SK-N-SH (cell line): ENCODE measurements at regions not wholly inside any gene's neighbourhood (a gene's known extent, or its start where the extent isn't known, plus 50 kb on each side); places are given as distances from the start of the nearest gene placed in this dataset.

Experiments used
- CHD2 ChIP-seq: fragments of 150-350 bp; IDR thresholded peaks from 2 replicates; pipeline ENCODE4 v1.6.1; 2018; ENCODE audit warnings: low read length; ENCODE audit not compliant: partially characterized antibody
- CTCF ChIP-seq: fragments of 200-600 bp; sonication (generic); IDR thresholded peaks from 2 replicates; pipeline ENCODE4 v1.6.1; 2017; ENCODE audit warnings: antibody characterized with exemption, mild to moderate bottlenecking, moderate library complexity
- EZH2phosphoT487 ChIP-seq: fragments of 200-600 bp; sonication (generic); IDR thresholded peaks from 2 replicates; pipeline ENCODE4 v1.6.1; 2017; ENCODE audit warnings: low read depth, mixed run types, mild to moderate bottlenecking, antibody characterized with exemption, moderate library complexity, borderline replicate concordance
- JUND ChIP-seq: IDR thresholded peaks from 2 replicates; pipeline ENCODE4 v1.4.0; 2012
- MAX ChIP-seq: IDR thresholded peaks from 2 replicates; pipeline ENCODE4 v1.4.0; 2012; ENCODE audit warnings: low read depth
- NFIC ChIP-seq: IDR thresholded peaks from 2 replicates; pipeline ENCODE4 v1.4.0; 2012; ENCODE audit warnings: borderline replicate concordance
- POLR2AphosphoS5 ChIP-seq: IDR thresholded peaks from 2 replicates; pipeline ENCODE4 v1.6.1; 2012; ENCODE audit warnings: low read depth, low read length
- RAD21 ChIP-seq: IDR thresholded peaks from 2 replicates; pipeline ENCODE4 v1.6.1; 2012; ENCODE audit warnings: mild to moderate bottlenecking, low read length
- ZBTB33 ChIP-seq: IDR thresholded peaks from 2 replicates; pipeline ENCODE4 v1.4.0; 2012; ENCODE audit warnings: low read depth, borderline replicate concordance
- TF ChIP-seq, protein P1 (sequence below): fragments of 150-350 bp; IDR thresholded peaks from 2 replicates; pipeline ENCODE4 v1.6.1; 2017; ENCODE audit warnings: antibody characterized with exemption, low read length, low read depth, borderline replicate concordance
- TF ChIP-seq, protein P2 (sequence below): IDR thresholded peaks from 2 replicates; pipeline ENCODE4 v1.6.1; 2012; ENCODE audit warnings: mild to moderate bottlenecking, low read depth, low read length, moderate library complexity

DNA sequence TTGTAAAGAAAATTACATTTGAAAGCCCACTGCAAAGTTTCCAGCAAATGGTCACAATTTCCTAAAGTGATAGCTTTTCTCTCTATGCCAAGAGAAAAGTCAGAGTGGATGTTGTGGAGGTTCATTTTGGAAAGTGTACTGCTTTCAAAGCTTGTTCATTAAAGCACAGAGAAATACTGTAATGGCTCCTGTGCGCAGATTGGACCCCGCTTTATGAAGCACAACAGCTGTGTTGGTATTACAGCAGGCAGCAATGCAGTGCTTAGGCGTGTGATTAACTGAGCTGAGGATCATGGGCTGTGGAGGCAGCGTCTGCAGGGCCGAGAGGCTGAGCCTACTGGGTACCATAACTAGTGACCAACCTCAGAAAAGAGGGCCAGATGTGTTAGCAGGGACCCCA is 478.4 kb upstream of the CFAP20DC start:
- TF ChIP-seq CTCF (no peak), NFIC (no peak), MAX (no peak), CHD2 (no peak), JUND (no peak), POLR2AphosphoS5 (no peak), RAD21 (no peak), EZH2phosphoT487 (no peak), ZBTB33 (no peak)
- TF ChIP-seq, protein P1, sequence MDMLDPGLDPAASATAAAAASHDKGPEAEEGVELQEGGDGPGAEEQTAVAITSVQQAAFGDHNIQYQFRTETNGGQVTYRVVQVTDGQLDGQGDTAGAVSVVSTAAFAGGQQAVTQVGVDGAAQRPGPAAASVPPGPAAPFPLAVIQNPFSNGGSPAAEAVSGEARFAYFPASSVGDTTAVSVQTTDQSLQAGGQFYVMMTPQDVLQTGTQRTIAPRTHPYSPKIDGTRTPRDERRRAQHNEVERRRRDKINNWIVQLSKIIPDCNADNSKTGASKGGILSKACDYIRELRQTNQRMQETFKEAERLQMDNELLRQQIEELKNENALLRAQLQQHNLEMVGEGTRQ, result no peak
- TF ChIP-seq, protein P2, sequence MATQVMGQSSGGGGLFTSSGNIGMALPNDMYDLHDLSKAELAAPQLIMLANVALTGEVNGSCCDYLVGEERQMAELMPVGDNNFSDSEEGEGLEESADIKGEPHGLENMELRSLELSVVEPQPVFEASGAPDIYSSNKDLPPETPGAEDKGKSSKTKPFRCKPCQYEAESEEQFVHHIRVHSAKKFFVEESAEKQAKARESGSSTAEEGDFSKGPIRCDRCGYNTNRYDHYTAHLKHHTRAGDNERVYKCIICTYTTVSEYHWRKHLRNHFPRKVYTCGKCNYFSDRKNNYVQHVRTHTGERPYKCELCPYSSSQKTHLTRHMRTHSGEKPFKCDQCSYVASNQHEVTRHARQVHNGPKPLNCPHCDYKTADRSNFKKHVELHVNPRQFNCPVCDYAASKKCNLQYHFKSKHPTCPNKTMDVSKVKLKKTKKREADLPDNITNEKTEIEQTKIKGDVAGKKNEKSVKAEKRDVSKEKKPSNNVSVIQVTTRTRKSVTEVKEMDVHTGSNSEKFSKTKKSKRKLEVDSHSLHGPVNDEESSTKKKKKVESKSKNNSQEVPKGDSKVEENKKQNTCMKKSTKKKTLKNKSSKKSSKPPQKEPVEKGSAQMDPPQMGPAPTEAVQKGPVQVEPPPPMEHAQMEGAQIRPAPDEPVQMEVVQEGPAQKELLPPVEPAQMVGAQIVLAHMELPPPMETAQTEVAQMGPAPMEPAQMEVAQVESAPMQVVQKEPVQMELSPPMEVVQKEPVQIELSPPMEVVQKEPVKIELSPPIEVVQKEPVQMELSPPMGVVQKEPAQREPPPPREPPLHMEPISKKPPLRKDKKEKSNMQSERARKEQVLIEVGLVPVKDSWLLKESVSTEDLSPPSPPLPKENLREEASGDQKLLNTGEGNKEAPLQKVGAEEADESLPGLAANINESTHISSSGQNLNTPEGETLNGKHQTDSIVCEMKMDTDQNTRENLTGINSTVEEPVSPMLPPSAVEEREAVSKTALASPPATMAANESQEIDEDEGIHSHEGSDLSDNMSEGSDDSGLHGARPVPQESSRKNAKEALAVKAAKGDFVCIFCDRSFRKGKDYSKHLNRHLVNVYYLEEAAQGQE, result no peak
